HEK293T (cell line): ENCODE measurements at regions not wholly inside any gene's neighbourhood (a gene's known extent, or its start where the extent isn't known, plus 50 kb on each side); places are given as distances from the start of the nearest gene placed in this dataset.

Source experiments
- CTCF ChIA-PET: fragments of 350-600 bp; formaldehyde crosslinking; extraction: SDS; loops from one replicate; lab custom pipeline; 2021; ENCODE audit warnings: antibody characterized with exemption, inconsistent platforms; lab: Yijun Ruan, JAX
- POLR2A ChIA-PET: fragments of 350-600 bp; formaldehyde crosslinking; extraction: SDS; loops from one replicate; lab custom pipeline; 2020; ENCODE audit warnings: antibody characterized with exemption, inconsistent platforms; lab: Yijun Ruan, JAX
- DNase-seq: peaks from one replicate; pipeline ENCODE4 v3.0.0; 2012; ENCODE audit warnings: mixed read lengths; ENCODE audit errors: extremely low spot score
- ARNT ChIP-seq: fragments of 450-650 bp; IDR thresholded peaks from 2 replicates; pipeline ENCODE4 v1.6.1; 2017; ENCODE audit warnings: mild to moderate bottlenecking
- BHLHE40 ChIP-seq: fragments of 450-650 bp; IDR thresholded peaks from 2 replicates; pipeline ENCODE4 v1.6.1; 2016; ENCODE audit warnings: mild to moderate bottlenecking, moderate library complexity, borderline replicate concordance
- CTBP1 ChIP-seq: fragments of 450-650 bp; IDR thresholded peaks from 2 replicates; pipeline ENCODE4 v1.6.1; 2016; ENCODE audit warnings: borderline replicate concordance
- ELF4 ChIP-seq: fragments of 450-650 bp; IDR thresholded peaks from 2 replicates; pipeline ENCODE4 v1.6.1; 2017; ENCODE audit warnings: antibody characterized with exemption
- FOXA1 ChIP-seq: fragments of 450-650 bp; IDR thresholded peaks from 2 replicates; pipeline ENCODE4 v1.6.1; 2016; ENCODE audit warnings: mild to moderate bottlenecking
- FOXK2 ChIP-seq: fragments of 450-650 bp; IDR thresholded peaks from 2 replicates; pipeline ENCODE4 v1.6.1; 2016; ENCODE audit warnings: mild to moderate bottlenecking
- FOXM1 ChIP-seq: fragments of 450-650 bp; IDR thresholded peaks from 2 replicates; pipeline ENCODE4 v1.6.1; 2017; ENCODE audit warnings: mild to moderate bottlenecking, borderline replicate concordance
- HDGF ChIP-seq: fragments of 450-650 bp; IDR thresholded peaks from 2 replicates; pipeline ENCODE4 v1.6.1; 2017; ENCODE audit warnings: antibody characterized with exemption, borderline replicate concordance
- L3MBTL2 ChIP-seq: fragments of 450-650 bp; conservative IDR thresholded peaks from 2 replicates; pipeline ENCODE4 v1.6.1; 2016; ENCODE audit warnings: mild to moderate bottlenecking
- LEF1 ChIP-seq: fragments of 450-650 bp; IDR thresholded peaks from 2 replicates; pipeline ENCODE4 v1.6.1; 2017; ENCODE audit warnings: mild to moderate bottlenecking, borderline replicate concordance
- NFRKB ChIP-seq: fragments of 450-650 bp; IDR thresholded peaks from 2 replicates; pipeline ENCODE4 v1.6.1; 2016; ENCODE audit warnings: mild to moderate bottlenecking, moderate library complexity
- SP1 ChIP-seq: fragments of 450-650 bp; IDR thresholded peaks from 2 replicates; pipeline ENCODE4 v1.6.1; 2017
- SUZ12 ChIP-seq: fragments of 450-650 bp; IDR thresholded peaks from 2 replicates; pipeline ENCODE4 v1.6.1; 2016; ENCODE audit warnings: mild to moderate bottlenecking
- TARDBP ChIP-seq: fragments of 450-650 bp; IDR thresholded peaks from 2 replicates; pipeline ENCODE4 v1.6.1; 2016
- ZNF384 ChIP-seq: fragments of 450-650 bp; IDR thresholded peaks from 2 replicates; pipeline ENCODE4 v1.6.1; 2016
- TF ChIP-seq, protein P1 (sequence below): fragments of 450-650 bp; IDR thresholded peaks from 2 replicates; pipeline ENCODE4 v1.6.1; 2016

DNA sequence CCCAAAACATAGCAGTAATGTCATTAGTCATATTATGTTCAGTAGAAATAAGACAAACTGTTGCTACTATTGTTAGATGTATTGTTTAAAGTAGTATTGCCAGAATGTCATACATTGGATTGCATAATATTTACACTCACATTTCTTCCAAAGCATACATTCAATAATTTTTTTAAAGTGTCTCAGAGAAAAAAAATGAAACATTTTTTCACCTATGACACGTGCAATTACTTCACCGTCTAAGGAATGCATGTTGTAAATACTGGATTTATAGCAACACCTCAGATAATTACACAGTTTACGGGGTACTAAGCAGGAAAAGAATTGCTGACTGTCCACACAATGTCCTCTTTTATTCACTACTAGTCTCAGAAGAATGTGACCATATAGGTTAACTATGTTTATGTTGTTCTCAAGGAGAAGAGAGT lies 162.1 kb downstream of the PCDH18 start:
- CTCF ChIA-PET = no interaction called here
- POLR2A ChIA-PET = no interaction called here
- TF ChIP-seq SUZ12 (no peak), ELF4 (no peak), CTBP1 (no peak), ZNF384 (no peak), LEF1 (no peak), FOXM1 (no peak), FOXA1 (no peak), ARNT (no peak), HDGF (no peak), FOXK2 (no peak), SP1 (no peak), NFRKB (no peak), TARDBP (no peak), BHLHE40 (no peak), L3MBTL2 (no peak)
- TF ChIP-seq, protein P1, sequence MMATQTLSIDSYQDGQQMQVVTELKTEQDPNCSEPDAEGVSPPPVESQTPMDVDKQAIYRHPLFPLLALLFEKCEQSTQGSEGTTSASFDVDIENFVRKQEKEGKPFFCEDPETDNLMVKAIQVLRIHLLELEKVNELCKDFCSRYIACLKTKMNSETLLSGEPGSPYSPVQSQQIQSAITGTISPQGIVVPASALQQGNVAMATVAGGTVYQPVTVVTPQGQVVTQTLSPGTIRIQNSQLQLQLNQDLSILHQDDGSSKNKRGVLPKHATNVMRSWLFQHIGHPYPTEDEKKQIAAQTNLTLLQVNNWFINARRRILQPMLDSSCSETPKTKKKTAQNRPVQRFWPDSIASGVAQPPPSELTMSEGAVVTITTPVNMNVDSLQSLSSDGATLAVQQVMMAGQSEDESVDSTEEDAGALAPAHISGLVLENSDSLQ = no peak
- DNase-seq = no peak

DNA sequence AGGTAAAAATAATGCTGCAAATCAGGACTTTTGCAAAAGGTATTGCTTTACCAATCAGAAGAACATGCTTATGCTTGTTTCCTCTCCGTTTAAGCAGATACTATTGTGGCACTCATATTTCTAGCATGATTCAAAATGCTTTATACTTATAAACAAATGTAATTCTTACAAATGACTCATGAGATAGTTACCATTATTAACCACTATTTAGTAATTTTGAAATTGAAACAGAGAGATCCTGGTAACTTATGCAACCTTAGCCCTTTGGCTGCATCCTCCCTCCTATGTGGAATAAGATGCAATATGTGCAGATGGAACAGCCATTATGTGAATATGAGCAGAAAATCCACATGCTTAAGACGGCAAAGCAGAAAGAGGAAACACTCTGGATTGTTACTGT lies 164.7 kb downstream of the PCDH18 start:
- DNase-seq = no peak
- CTCF ChIA-PET = no interaction called here
- TF ChIP-seq SP1 (no peak), LEF1 (no peak), ZNF384 (no peak), SUZ12 (no peak), BHLHE40 (no peak), ELF4 (no peak)
- POLR2A ChIA-PET = no interaction called here

DNA sequence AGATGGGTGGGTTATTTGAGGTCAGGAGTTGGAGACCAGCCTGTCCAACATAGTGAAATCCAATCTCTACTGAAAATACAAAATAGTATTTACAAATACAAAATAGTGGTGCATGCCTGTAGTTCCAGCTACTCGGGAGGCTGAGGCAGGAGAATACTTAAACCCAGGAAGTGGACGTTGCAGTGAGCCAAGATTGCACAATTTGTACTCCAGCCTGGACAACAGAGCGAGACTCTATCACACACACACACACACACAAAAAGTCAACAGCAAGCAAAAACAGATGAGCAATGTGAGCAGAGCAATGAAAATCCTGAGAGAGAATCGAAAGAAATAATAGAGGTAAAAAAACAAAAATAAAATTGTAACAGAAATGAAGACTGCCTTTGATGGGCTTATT lies 168.8 kb downstream of the PCDH18 start:
- POLR2A ChIA-PET = no interaction called here
- TF ChIP-seq L3MBTL2 (no peak), ZNF384 (no peak), FOXA1 (no peak), ARNT (no peak), CTBP1 (no peak), ELF4 (no peak), SP1 (no peak), TARDBP (no peak), BHLHE40 (no peak), SUZ12 (no peak), FOXM1 (no peak), NFRKB (no peak), HDGF (no peak), FOXK2 (no peak), LEF1 (no peak)
- TF ChIP-seq, protein P1 = no peak
- no peak for DNase-seq
- CTCF ChIA-PET = no interaction called here

DNA sequence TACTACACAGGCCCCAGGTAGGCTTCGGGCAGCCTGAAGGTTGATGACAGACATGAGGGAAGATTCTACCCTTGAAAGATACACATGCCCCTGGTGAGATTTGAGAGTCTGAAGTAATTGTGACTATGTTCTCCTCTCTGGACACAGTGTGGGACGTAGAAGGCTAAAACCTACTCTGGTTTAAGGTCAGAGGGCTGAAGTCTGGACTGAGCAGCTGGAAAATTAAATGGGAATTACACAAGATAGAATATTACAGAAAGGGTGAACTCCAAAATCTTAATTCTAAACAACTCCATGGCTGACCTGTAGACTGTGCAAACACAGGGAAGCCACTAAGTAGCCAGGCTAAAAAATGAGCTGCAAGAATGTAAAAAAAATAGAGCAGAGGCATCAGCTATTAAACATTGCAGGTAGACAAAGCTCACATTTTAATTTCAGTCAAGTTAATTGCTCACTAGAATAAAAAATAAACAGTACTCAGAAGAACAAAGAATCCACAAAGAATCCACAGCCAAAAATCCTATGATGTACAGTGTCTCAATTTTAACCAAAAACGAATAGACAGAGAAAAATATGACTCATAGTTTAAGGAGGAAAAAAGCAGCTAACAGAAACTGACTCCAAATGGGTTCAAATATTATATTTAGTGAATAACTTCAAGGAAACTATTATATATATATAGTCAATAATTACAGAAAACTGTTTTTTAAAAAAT lies 170.4 kb downstream of the PCDH18 start:
- CTCF ChIA-PET = no interaction called here
- POLR2A ChIA-PET = no interaction called here
- no peak for DNase-seq
- TF ChIP-seq FOXK2 = no peak
- TF ChIP-seq FOXM1 = no peak
- no peak for TF ChIP-seq ZNF384
- TF ChIP-seq BHLHE40 = no peak
- no peak for TF ChIP-seq TARDBP
- no peak for TF ChIP-seq SP1
- no peak for TF ChIP-seq NFRKB
- TF ChIP-seq, protein P1 = no peak
- TF ChIP-seq FOXA1 = no peak
- TF ChIP-seq ELF4 = no peak
- no peak for TF ChIP-seq CTBP1
- no peak for TF ChIP-seq HDGF
- TF ChIP-seq SUZ12 = no peak
- no peak for TF ChIP-seq L3MBTL2
- TF ChIP-seq LEF1 = no peak
- TF ChIP-seq ARNT = no peak

DNA sequence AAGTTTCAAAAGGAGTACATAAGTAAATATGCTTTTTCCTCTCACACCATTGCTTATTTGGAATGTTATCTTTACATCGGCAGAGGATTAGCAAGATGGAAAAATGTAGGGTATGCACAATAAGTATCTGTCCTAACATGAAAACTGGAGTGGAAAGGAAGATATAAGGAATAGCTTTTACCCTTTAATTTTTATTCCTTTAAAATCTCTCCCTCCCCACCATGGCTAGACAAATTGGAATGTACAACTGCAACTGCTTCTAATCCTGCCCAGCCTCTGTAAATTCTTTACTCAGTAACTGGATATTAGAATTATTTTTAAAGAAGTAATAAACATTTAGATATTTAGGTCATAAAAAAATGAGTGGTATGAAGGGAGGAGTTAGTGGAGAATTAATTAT lies 171.5 kb downstream of the PCDH18 start:
- no peak for TF ChIP-seq HDGF
- no peak for TF ChIP-seq LEF1
- no peak for TF ChIP-seq FOXM1
- no peak for TF ChIP-seq NFRKB
- TF ChIP-seq BHLHE40 = no peak
- TF ChIP-seq ARNT = no peak
- no peak for TF ChIP-seq CTBP1
- no peak for TF ChIP-seq TARDBP
- TF ChIP-seq SP1 = no peak
- TF ChIP-seq ZNF384 = no peak
- TF ChIP-seq L3MBTL2 = no peak
- no peak for TF ChIP-seq ELF4
- no peak for TF ChIP-seq FOXA1
- no peak for TF ChIP-seq SUZ12
- no peak for TF ChIP-seq FOXK2
- TF ChIP-seq, protein P1 = no peak
- no peak for DNase-seq
- CTCF ChIA-PET = no interaction called here
- POLR2A ChIA-PET = no interaction called here
